GM12878 (cell line): ENCODE measurements at regions not wholly inside any gene's neighbourhood (a gene's known extent, or its start where the extent isn't known, plus 50 kb on each side); places are given as distances from the start of the nearest gene placed in this dataset.

Experiments
- ATAC-seq: fragments of 200-7000 bp; cut with Tn5 transposase; 3 replicates; pipeline ENCODE4 v1.9.1; 2020; ENCODE audit warnings: mild to moderate bottlenecking, moderate library complexity
- BruUV-seq: library from RNA; stranded (reverse); fragments of 400-500 nt; replicated peaks from 2 replicates; lab custom pipeline; 2021; lab: Mats Ljungman, UMichigan
- CTCF ChIA-PET: fragments of 300-600 bp; sonication (Branson Sonifier 250); formaldehyde crosslinking; extraction: SDS; loops from one replicate; lab custom pipeline; 2021; ENCODE audit warnings: inconsistent platforms; lab: Yijun Ruan, JAX
- POLR2A ChIA-PET: fragments of 350-600 bp; formaldehyde crosslinking; extraction: SDS; loops from one replicate; lab custom pipeline; 2021; ENCODE audit warnings: inconsistent platforms; lab: Charles Lee
- RAD21 ChIA-PET: fragments of 300-600 bp; sonication (Branson Sonifier 250); formaldehyde crosslinking; loops from one replicate; lab custom pipeline; 2023; ENCODE audit warnings: antibody characterized with exemption; ENCODE audit not compliant: unreplicated experiment; lab: Charles Lee
- SMC1A ChIA-PET: fragments of 300-600 bp; sonication (Branson Sonifier 250); formaldehyde crosslinking; loops from one replicate; lab custom pipeline; 2023; ENCODE audit not compliant: unreplicated experiment, uncharacterized antibody; lab: Charles Lee
- DNase-seq: peaks from one replicate; pipeline ENCODE4 v3.0.0-alpha.2; 2011; ENCODE audit warnings: low read depth, low spot score
- FAIRE-seq: peaks from 3 replicates; lab custom pipeline; 2011; peaks lifted over from hg19 to GRCh38; lab: Jason Lieb, UNC
- H2AFZ ChIP-seq: 2 replicates; pipeline ENCODE4 v1.6.0; 2011; ENCODE audit warnings: low read depth, low read length, control low read depth; ENCODE audit not compliant: control insufficient read depth
- H3K27ac ChIP-seq: 2 replicates; pipeline ENCODE4 v1.5.1; 2011; ENCODE audit warnings: control low read depth; ENCODE audit not compliant: control insufficient read depth, insufficient read depth
- H3K27me3 ChIP-seq, 2 experiments: replicated peaks in 1 of 2; 2 replicates each; pipeline versions ENCODE4 v1.6.0 to v1.6.1; 2011; ENCODE audit warnings: low read length in 1 of 2; ENCODE audit not compliant: control insufficient read depth in 2 of 2, insufficient read depth in 2 of 2
- H3K36me3 ChIP-seq, 2 experiments: 2 replicates each; pipeline ENCODE4 v1.5.1; 2011; ENCODE audit warnings: low read length in 1 of 2; ENCODE audit not compliant: control insufficient read depth in 2 of 2, insufficient read depth in 2 of 2
- H3K4me1 ChIP-seq: 2 replicates; pipeline ENCODE4 v1.6.1; 2011; ENCODE audit warnings: mild to moderate bottlenecking, low read length, moderate library complexity, mixed read lengths; ENCODE audit not compliant: control insufficient read depth, insufficient read depth
- H3K4me2 ChIP-seq: 2 replicates; pipeline ENCODE4 v1.6.0; 2011; ENCODE audit warnings: control low read depth; ENCODE audit not compliant: control insufficient read depth, insufficient read depth
- H3K4me3 ChIP-seq: fragments of 200-600 bp; sonication (generic); 2 replicates; pipeline ENCODE4 v1.5.1; 2016
- H3K79me2 ChIP-seq: 2 replicates; pipeline ENCODE4 v1.6.0; 2011; ENCODE audit warnings: low read length; ENCODE audit not compliant: control insufficient read depth, insufficient read depth
- H3K9ac ChIP-seq: 2 replicates; pipeline ENCODE4 v1.8.0; 2011; ENCODE audit warnings: low read length, control low read depth, mixed read lengths; ENCODE audit not compliant: control insufficient read depth, insufficient read depth
- H3K9me3 ChIP-seq: replicated peaks from 3 replicates; pipeline ENCODE4 v1.5.1; 2011; ENCODE audit warnings: mild to moderate bottlenecking, low read length; ENCODE audit not compliant: control insufficient read depth, insufficient read depth
- H4K20me1 ChIP-seq: 2 replicates; pipeline ENCODE4 v1.6.0; 2011; ENCODE audit not compliant: control insufficient read depth, insufficient read depth
- BRCA1 ChIP-seq: IDR thresholded peaks from 2 replicates; pipeline ENCODE4 v1.6.1; 2011; ENCODE audit warnings: low read depth, low read length, improper control_type of control experiment
- EGR1 ChIP-seq, 2 experiments: IDR thresholded peaks; 1 replicate in 1 of 2; 2 replicates in 1 of 2; pipeline ENCODE4 v1.6.1; 2011 to 2012; ENCODE audit warnings: low read depth in 2 of 2, low read length in 2 of 2, borderline replicate concordance in 1 of 2, mild to moderate bottlenecking in 1 of 2, moderate library complexity in 1 of 2
- FOXM1 ChIP-seq: IDR thresholded peaks from 2 replicates; pipeline ENCODE4 v1.6.1; 2012; ENCODE audit warnings: low read depth, mild to moderate bottlenecking, inconsistent platforms, low read length, moderate library complexity
- NFXL1 ChIP-seq: fragments of 450-650 bp; IDR thresholded peaks from 2 replicates; pipeline ENCODE4 v1.6.1; 2017; ENCODE audit warnings: antibody characterized with exemption, mild to moderate bottlenecking, borderline replicate concordance
- SUPT20H ChIP-seq: IDR thresholded peaks from 2 replicates; pipeline ENCODE4 v1.6.1; 2011; ENCODE audit warnings: low read depth, mild to moderate bottlenecking, low read length, moderate library complexity, borderline replicate concordance; ENCODE audit not compliant: control insufficient read depth
- TCF12 ChIP-seq: IDR thresholded peaks from 2 replicates; pipeline ENCODE4 v1.6.1; 2011; ENCODE audit warnings: low read depth, mild to moderate bottlenecking, low read length
- ZNF24 ChIP-seq: fragments of 450-650 bp; IDR thresholded peaks from 2 replicates; pipeline ENCODE4 v1.6.1; 2017; ENCODE audit warnings: antibody characterized with exemption, mild to moderate bottlenecking
- ZZZ3 ChIP-seq: IDR thresholded peaks from 2 replicates; pipeline ENCODE4 v1.6.1; 2011; ENCODE audit warnings: low read depth; ENCODE audit not compliant: control insufficient read depth, insufficient read length
- WGBS: methylation state at CpG from one replicate; pipeline ENCODE4 v1.1.6; 2016; ENCODE audit warnings: low lambda C conversion rate; ENCODE audit not compliant: insufficient replicate concordance, insufficient coverage; ENCODE audit errors: missing lambda C conversion rate; 5-methylcytosine and 5-hydroxymethylcytosine counted together
- in situ Hi-C: fragments of 300-500 bp; cut with MboI; formaldehyde crosslinking; loops from 9 replicates; pipeline ENCODE4 v1.14.3; 2018; ENCODE audit warnings: mixed read lengths
- intact Hi-C: fragments of 100-400 bp; cut with micrococcal nuclease; formaldehyde crosslinking; loops from one replicate; pipeline ENCODE4 v1.14.2; 2022; ENCODE audit not compliant: unreplicated experiment
- TF ChIP-seq, protein P1 (sequence below): IDR thresholded peaks from 2 replicates; pipeline ENCODE4 v1.6.1; 2012; ENCODE audit warnings: improper control_type of control experiment, low read depth, low read length; ENCODE audit not compliant: insufficient replicate concordance
- TF ChIP-seq, protein P2 (sequence below): fragments of 450-650 bp; IDR thresholded peaks from 2 replicates; pipeline ENCODE4 v1.6.1; 2017; ENCODE audit warnings: mild to moderate bottlenecking, moderate library complexity
- TF ChIP-seq, protein P3 (sequence below): IDR thresholded peaks from 2 replicates; pipeline ENCODE4 v1.6.1; 2012; ENCODE audit warnings: low read depth, low read length, improper control_type of control experiment

DNA sequence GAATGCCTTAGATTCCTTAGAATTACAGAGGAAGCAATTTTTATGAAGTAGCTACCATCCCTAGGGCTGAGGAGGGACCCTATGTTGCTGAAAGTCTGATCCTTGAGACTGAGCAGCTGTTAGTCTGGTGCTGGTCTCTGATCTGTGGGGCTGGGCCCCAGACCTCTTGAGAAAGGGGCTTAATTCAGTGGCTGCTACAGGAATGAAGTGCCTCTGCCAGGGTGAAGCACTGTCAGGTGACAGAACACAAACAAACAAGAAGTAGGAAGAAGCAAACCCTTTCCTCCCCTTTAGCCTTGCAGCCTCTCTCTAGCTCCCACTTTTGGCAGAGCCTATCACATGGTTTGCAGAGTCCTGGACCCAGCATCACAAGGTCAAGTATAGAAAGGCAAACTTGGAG is 64.0 kb upstream of the STC2 start (continued):
- TF ChIP-seq, protein P1, sequence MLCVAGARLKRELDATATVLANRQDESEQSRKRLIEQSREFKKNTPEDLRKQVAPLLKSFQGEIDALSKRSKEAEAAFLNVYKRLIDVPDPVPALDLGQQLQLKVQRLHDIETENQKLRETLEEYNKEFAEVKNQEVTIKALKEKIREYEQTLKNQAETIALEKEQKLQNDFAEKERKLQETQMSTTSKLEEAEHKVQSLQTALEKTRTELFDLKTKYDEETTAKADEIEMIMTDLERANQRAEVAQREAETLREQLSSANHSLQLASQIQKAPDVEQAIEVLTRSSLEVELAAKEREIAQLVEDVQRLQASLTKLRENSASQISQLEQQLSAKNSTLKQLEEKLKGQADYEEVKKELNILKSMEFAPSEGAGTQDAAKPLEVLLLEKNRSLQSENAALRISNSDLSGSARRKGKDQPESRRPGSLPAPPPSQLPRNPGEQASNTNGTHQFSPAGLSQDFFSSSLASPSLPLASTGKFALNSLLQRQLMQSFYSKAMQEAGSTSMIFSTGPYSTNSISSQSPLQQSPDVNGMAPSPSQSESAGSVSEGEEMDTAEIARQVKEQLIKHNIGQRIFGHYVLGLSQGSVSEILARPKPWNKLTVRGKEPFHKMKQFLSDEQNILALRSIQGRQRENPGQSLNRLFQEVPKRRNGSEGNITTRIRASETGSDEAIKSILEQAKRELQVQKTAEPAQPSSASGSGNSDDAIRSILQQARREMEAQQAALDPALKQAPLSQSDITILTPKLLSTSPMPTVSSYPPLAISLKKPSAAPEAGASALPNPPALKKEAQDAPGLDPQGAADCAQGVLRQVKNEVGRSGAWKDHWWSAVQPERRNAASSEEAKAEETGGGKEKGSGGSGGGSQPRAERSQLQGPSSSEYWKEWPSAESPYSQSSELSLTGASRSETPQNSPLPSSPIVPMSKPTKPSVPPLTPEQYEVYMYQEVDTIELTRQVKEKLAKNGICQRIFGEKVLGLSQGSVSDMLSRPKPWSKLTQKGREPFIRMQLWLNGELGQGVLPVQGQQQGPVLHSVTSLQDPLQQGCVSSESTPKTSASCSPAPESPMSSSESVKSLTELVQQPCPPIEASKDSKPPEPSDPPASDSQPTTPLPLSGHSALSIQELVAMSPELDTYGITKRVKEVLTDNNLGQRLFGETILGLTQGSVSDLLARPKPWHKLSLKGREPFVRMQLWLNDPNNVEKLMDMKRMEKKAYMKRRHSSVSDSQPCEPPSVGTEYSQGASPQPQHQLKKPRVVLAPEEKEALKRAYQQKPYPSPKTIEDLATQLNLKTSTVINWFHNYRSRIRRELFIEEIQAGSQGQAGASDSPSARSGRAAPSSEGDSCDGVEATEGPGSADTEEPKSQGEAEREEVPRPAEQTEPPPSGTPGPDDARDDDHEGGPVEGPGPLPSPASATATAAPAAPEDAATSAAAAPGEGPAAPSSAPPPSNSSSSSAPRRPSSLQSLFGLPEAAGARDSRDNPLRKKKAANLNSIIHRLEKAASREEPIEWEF, result no peak
- no peak for TF ChIP-seq NFXL1

DNA sequence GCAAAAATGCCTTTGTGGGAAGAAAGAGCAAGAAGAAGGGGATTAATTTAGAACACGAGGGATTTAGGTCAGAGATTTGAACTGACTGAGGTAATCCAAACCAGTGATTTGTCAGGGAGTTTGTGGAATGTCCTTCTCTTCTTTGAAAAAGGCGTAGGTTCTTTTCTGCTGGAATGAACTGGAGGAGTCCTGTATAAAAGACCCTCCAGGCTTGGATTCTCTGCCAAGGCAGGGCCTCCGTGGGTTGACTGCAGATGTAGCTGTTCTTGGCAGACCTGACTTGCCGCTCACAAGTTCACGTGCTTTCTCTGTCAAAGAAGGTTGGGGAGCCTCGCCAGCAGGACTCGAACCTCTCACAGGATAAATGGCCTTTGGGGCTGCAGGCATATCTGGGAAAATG is 62.8 kb upstream of the STC2 start:
- POLR2A ChIA-PET, result no interaction called here
- Histone ChIP-seq H3K4me1 (no peaks in the 10 kb centered on the region), H3K36me3 (no peaks in the 10 kb centered on the region), H3K27me3 (no peaks in the 10 kb centered on the region), H3K9ac (no peak overlapping the region), H3K9me3 (no peaks in the 10 kb centered on the region), H3K4me3 (no peak overlapping the region), H3K27ac (no peak overlapping the region), H4K20me1 (no peaks in the 10 kb centered on the region), H3K4me2 (no peak overlapping the region), H3K79me2 (no peaks in the 10 kb centered on the region), H2AFZ (no peak overlapping the region)
- intact Hi-C loops, result no loop called here
- 18% methylated on average over 7 of the region's 7 CpGs for WGBS
- FAIRE-seq (no peak), DNase-seq (no peak), ATAC-seq (no peak)
- no TSS peak for BruUV-seq
- SMC1A ChIA-PET, result no interaction called here
- RAD21 ChIA-PET, result no interaction called here
- CTCF ChIA-PET, result no interaction called here
- in situ Hi-C loops, result no loop called here
- TF ChIP-seq TCF12 (no peak), EGR1 (IDR thresholded peaks at IDR 0.05; ENCODE audit: borderline replicate concordance in 1 of 2, low read depth in 2 of 2, low read length in 2 of 2) (no peak), SUPT20H (no peak), ZNF24 (no peak), BRCA1 (no peak), ZZZ3 (no peak), FOXM1 (no peak)
- TF ChIP-seq, protein P2, sequence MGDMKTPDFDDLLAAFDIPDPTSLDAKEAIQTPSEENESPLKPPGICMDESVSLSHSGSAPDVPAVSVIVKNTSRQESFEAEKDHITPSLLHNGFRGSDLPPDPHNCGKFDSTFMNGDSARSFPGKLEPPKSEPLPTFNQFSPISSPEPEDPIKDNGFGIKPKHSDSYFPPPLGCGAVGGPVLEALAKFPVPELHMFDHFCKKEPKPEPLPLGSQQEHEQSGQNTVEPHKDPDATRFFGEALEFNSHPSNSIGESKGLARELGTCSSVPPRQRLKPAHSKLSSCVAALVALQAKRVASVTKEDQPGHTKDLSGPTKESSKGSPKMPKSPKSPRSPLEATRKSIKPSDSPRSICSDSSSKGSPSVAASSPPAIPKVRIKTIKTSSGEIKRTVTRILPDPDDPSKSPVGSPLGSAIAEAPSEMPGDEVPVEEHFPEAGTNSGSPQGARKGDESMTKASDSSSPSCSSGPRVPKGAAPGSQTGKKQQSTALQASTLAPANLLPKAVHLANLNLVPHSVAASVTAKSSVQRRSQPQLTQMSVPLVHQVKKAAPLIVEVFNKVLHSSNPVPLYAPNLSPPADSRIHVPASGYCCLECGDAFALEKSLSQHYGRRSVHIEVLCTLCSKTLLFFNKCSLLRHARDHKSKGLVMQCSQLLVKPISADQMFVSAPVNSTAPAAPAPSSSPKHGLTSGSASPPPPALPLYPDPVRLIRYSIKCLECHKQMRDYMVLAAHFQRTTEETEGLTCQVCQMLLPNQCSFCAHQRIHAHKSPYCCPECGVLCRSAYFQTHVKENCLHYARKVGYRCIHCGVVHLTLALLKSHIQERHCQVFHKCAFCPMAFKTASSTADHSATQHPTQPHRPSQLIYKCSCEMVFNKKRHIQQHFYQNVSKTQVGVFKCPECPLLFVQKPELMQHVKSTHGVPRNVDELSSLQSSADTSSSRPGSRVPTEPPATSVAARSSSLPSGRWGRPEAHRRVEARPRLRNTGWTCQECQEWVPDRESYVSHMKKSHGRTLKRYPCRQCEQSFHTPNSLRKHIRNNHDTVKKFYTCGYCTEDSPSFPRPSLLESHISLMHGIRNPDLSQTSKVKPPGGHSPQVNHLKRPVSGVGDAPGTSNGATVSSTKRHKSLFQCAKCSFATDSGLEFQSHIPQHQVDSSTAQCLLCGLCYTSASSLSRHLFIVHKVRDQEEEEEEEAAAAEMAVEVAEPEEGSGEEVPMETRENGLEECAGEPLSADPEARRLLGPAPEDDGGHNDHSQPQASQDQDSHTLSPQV, result no peak
- TF ChIP-seq, protein P3, sequence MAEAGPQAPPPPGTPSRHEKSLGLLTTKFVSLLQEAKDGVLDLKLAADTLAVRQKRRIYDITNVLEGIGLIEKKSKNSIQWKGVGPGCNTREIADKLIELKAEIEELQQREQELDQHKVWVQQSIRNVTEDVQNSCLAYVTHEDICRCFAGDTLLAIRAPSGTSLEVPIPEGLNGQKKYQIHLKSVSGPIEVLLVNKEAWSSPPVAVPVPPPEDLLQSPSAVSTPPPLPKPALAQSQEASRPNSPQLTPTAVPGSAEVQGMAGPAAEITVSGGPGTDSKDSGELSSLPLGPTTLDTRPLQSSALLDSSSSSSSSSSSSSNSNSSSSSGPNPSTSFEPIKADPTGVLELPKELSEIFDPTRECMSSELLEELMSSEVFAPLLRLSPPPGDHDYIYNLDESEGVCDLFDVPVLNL, result no peak
